ENCODE measurements at regions not wholly inside any gene's neighbourhood (a gene's known extent, or its start where the extent isn't known, plus 50 kb on each side); places are given as distances from the start of the nearest gene placed in this dataset.

GRCh38 chr3:135649361-135649760 is 316.2 kb upstream of the PPP2R3A start:
- Histone ChIP-seq H3K27ac (ENCODE audit: low read depth in 1 of 2, low read length in 2 of 2) (no peak overlapping the region), H3K4me2 (replicated peaks; ENCODE audit: extremely low read depth, low read length, poor library complexity, severe bottlenecking) (no peak overlapping the region), H2AFZ (ENCODE audit: insufficient read depth, low read depth, low read length, poor library complexity, severe bottlenecking) (no peak overlapping the region), H3K79me2 (ENCODE audit: insufficient read depth, low read length) (no peaks in the 10 kb centered on the region), H3K4me3 (replicated peaks in 1 of 3; ENCODE audit: low read depth in 2 of 3, low read length in 3 of 3) (no peak overlapping the region), H3K9me3 (replicated peaks in 1 of 2; ENCODE audit: control insufficient read depth in 1 of 2, insufficient read depth in 1 of 2, low read length in 2 of 2) (peaks cover 22 to 30% of the 10 kb centered on the region in 2 donors), H3K9ac (ENCODE audit: insufficient read depth, low read length, poor library complexity, severe bottlenecking) (no peak overlapping the region), H4K20me1 (ENCODE audit: insufficient read depth, low read length) (no peaks in the 10 kb centered on the region), H3K27me3 (ENCODE audit: control insufficient read depth in 2 of 2, insufficient read depth in 2 of 2, low read length in 2 of 2) (no peaks in the 10 kb centered on the region), H3K36me3 (replicated peaks in 1 of 2; ENCODE audit: control insufficient read depth in 1 of 2, insufficient read depth in 2 of 2, low read length in 2 of 2) (no peaks in the 10 kb centered on the region), H3K4me1 (ENCODE audit: control insufficient read depth in 1 of 2, insufficient read depth in 2 of 2, low read length in 2 of 2) (no peaks in the 10 kb centered on the region)
- Mint-ChIP-seq H3K27ac (no peak overlapping the region), H3K9me3 (peaks cover 8 to 28% (median 17%) of the 10 kb centered on the region in 7 donors), H3K27me3 (ENCODE audit: low read depth in 3 of 3) (peaks cover 0 to 2% (median 0%) of the 10 kb centered on the region in 3 donors), H3K4me1 (no peaks in the 10 kb centered on the region), H3K4me3 (no peak overlapping the region), H3K36me3 (no peaks in the 10 kb centered on the region)
- intact Hi-C loops (cut with micrococcal nuclease): no loop called here
- TF ChIP-seq CTCF (IDR thresholded peaks at IDR 0.05): no peak
- WGBS (ENCODE audit: insufficient coverage): 75% methylated on average over 2 of the region's 2 CpGs
- no peak for DNase-seq

GRCh38 chr3:135650309-135650708 is 315.2 kb upstream of the PPP2R3A start:
- DNase-seq: no peak
- H3K4me1 Mint-ChIP-seq: no peaks in the 10 kb centered on the region
- H4K20me1 ChIP-seq (ENCODE audit: insufficient read depth, low read length): no peaks in the 10 kb centered on the region
- H3K9me3 Mint-ChIP-seq: peaks cover 10 to 33% (median 19%) of the 10 kb centered on the region in 7 donors
- H3K36me3 Mint-ChIP-seq: no peaks in the 10 kb centered on the region
- H3K27me3 ChIP-seq (ENCODE audit: control insufficient read depth in 2 of 2, insufficient read depth in 2 of 2, low read length in 2 of 2): no peaks in the 10 kb centered on the region
- H3K4me1 ChIP-seq (ENCODE audit: control insufficient read depth in 1 of 2, insufficient read depth in 2 of 2, low read length in 2 of 2): no peaks in the 10 kb centered on the region
- intact Hi-C loops (cut with micrococcal nuclease): no loop called here
- H3K4me3 ChIP-seq (replicated peaks in 1 of 3; ENCODE audit: low read depth in 2 of 3, low read length in 3 of 3): no peak overlapping the region
- no peak overlapping the region for H3K9ac ChIP-seq (ENCODE audit: insufficient read depth, low read length, poor library complexity, severe bottlenecking)
- no peak overlapping the region for H3K27ac ChIP-seq (ENCODE audit: low read depth in 1 of 2, low read length in 2 of 2)
- no peak overlapping the region for H3K4me2 ChIP-seq (replicated peaks; ENCODE audit: extremely low read depth, low read length, poor library complexity, severe bottlenecking)
- no peak overlapping the region for H2AFZ ChIP-seq (ENCODE audit: insufficient read depth, low read depth, low read length, poor library complexity, severe bottlenecking)
- no peaks in the 10 kb centered on the region for H3K79me2 ChIP-seq (ENCODE audit: insufficient read depth, low read length)
- TF ChIP-seq CTCF (IDR thresholded peaks at IDR 0.05): no peak
- H3K36me3 ChIP-seq (replicated peaks in 1 of 2; ENCODE audit: control insufficient read depth in 1 of 2, insufficient read depth in 2 of 2, low read length in 2 of 2): no peaks in the 10 kb centered on the region
- WGBS (ENCODE audit: insufficient coverage): 93% methylated on average over 1 of the region's 1 CpG
- no peak overlapping the region for H3K27ac Mint-ChIP-seq
- peaks cover 29 to 39% of the 10 kb centered on the region in 2 donors for H3K9me3 ChIP-seq (replicated peaks in 1 of 2; ENCODE audit: control insufficient read depth in 1 of 2, insufficient read depth in 1 of 2, low read length in 2 of 2)
- H3K27me3 Mint-ChIP-seq (ENCODE audit: low read depth in 3 of 3): peaks cover 0 to 2% (median 0%) of the 10 kb centered on the region in 3 donors
- no peak overlapping the region for H3K4me3 Mint-ChIP-seq
